DOHH2 (cell line): ENCODE measurements at regions not wholly inside any gene's neighbourhood (a gene's known extent, or its start where the extent isn't known, plus 50 kb on each side); places are given as distances from the start of the nearest gene placed in this dataset.

Experiments
- EZH2phosphoT487 ChIP-seq: fragments of 200-600 bp; sonication (generic); IDR thresholded peaks from 2 replicates; pipeline ENCODE4 v1.6.1; 2017; ENCODE audit warnings: borderline replicate concordance, mild to moderate bottlenecking, antibody characterized with exemption, low read length, moderate library complexity, mixed read lengths
- TF ChIP-seq, protein P1 (sequence below): fragments of 200-600 bp; sonication (generic); IDR thresholded peaks from one replicate; pipeline ENCODE4 v1.5.1; 2014; ENCODE audit warnings: antibody characterized with exemption, mild to moderate bottlenecking, low read depth, low read length; ENCODE audit not compliant: poor library complexity, severe bottlenecking

GRCh38 chr14:71725922-71726579 lies 206.2 kb upstream of the RGS6 start:
- TF ChIP-seq, protein P1, sequence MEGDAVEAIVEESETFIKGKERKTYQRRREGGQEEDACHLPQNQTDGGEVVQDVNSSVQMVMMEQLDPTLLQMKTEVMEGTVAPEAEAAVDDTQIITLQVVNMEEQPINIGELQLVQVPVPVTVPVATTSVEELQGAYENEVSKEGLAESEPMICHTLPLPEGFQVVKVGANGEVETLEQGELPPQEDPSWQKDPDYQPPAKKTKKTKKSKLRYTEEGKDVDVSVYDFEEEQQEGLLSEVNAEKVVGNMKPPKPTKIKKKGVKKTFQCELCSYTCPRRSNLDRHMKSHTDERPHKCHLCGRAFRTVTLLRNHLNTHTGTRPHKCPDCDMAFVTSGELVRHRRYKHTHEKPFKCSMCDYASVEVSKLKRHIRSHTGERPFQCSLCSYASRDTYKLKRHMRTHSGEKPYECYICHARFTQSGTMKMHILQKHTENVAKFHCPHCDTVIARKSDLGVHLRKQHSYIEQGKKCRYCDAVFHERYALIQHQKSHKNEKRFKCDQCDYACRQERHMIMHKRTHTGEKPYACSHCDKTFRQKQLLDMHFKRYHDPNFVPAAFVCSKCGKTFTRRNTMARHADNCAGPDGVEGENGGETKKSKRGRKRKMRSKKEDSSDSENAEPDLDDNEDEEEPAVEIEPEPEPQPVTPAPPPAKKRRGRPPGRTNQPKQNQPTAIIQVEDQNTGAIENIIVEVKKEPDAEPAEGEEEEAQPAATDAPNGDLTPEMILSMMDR = no peak
- no peak for TF ChIP-seq EZH2phosphoT487
